HCT116 (cell line): ENCODE measurements at regions not wholly inside any gene's neighbourhood (a gene's known extent, or its start where the extent isn't known, plus 50 kb on each side); places are given as distances from the start of the nearest gene placed in this dataset.

Source experiments
- ATAC-seq: fragments of 200-7000 bp; cut with Tn5 transposase; 2 replicates; pipeline ENCODE4 v1.9.1; 2020; ENCODE audit warnings: mild to moderate bottlenecking, moderate library complexity
- BruUV-seq: library from RNA; stranded (reverse); fragments of 400-500 nt; replicated peaks from 2 replicates; lab custom pipeline; 2021; lab: Mats Ljungman, UMichigan
- CTCF ChIA-PET: fragments of 300-600 bp; sonication (Branson Sonifier 250); formaldehyde crosslinking; loops from one replicate; lab custom pipeline; 2021; ENCODE audit warnings: antibody characterized with exemption; lab: Charles Lee
- POLR2A ChIA-PET: fragments of 300-600, 350-600 bp; sonication (Branson Sonifier 250); formaldehyde crosslinking; loops from one replicate; lab custom pipeline; 2021; ENCODE audit warnings: antibody characterized with exemption; lab: Charles Lee
- RAD21 ChIA-PET, 2 experiments: fragments of 300-600 bp; sonication (Branson Sonifier 250); formaldehyde crosslinking; loops; one replicate each; lab custom pipeline; 2023; ENCODE audit warnings: low total read pairs in 2 of 2; ENCODE audit not compliant: uncharacterized antibody in 2 of 2, unreplicated experiment in 2 of 2, low non-redundant PET in 1 of 2; lab: Charles Lee
- DNase-seq: peaks from one replicate; pipeline ENCODE4 v3.0.0-alpha.2; 2010; ENCODE audit warnings: low read depth, low spot score
- H2AFZ ChIP-seq: fragments of 200-600 bp; shearing (Covaris generic), sonication (generic); 2 replicates; pipeline ENCODE4 v1.6.1; 2017; ENCODE audit warnings: low read depth, mixed run types, mixed read lengths, antibody characterized with exemption, low read length; ENCODE audit not compliant: poor library complexity, severe bottlenecking
- H3K27ac ChIP-seq: 2 replicates; pipeline ENCODE4 v1.5.1; 2012; ENCODE audit warnings: low read depth, low read length
- H3K27me3 ChIP-seq: fragments of 200-600 bp; sonication (generic); 2 replicates; pipeline ENCODE4 v1.6.1; 2016; ENCODE audit warnings: mixed run types, low read length, mixed read lengths; ENCODE audit not compliant: insufficient read depth
- H3K36me3 ChIP-seq, 2 experiments: fragments of 200-500 bp in 1 of 2; fragments of 200-600 bp in 1 of 2; sonication (Bioruptor generic) in 1 of 2; sonication (generic) in 1 of 2; 2 replicates each; pipeline versions ENCODE4 v1.5.1 to v1.6.1; 2014 to 2016; ENCODE audit warnings: low read length in 2 of 2, inconsistent platforms in 1 of 2, mixed read lengths in 1 of 2, mixed run types in 1 of 2; ENCODE audit not compliant: insufficient read depth in 2 of 2, control insufficient read depth in 1 of 2
- H3K4me1 ChIP-seq, 2 experiments: fragments of 200-600 bp in 1 of 2; sonication (generic) in 1 of 2; 2 replicates each; pipeline versions ENCODE4 v1.5.1 to v1.6.1; 2012 to 2017; ENCODE audit warnings: low read length in 2 of 2, inconsistent platforms in 1 of 2, mild to moderate bottlenecking in 1 of 2, mixed read lengths in 1 of 2, mixed run types in 1 of 2, moderate library complexity in 1 of 2; ENCODE audit not compliant: insufficient read depth in 2 of 2, control insufficient read depth in 1 of 2
- H3K4me2 ChIP-seq: fragments of 200-600 bp; sonication (generic); 2 replicates; pipeline ENCODE4 v1.6.1; 2017; ENCODE audit warnings: mixed run types, low read length, mixed read lengths
- H3K4me3 ChIP-seq, 2 experiments: fragments of 200-600 bp in 1 of 2; sonication (generic) in 1 of 2; replicated peaks in 1 of 2; 2 replicates each; pipeline ENCODE4 v1.5.1; 2011 to 2016; ENCODE audit warnings: low read length in 2 of 2, control low read depth in 1 of 2, low read depth in 1 of 2, mild to moderate bottlenecking in 1 of 2, mixed read lengths in 1 of 2, mixed run types in 1 of 2
- H3K79me2 ChIP-seq: fragments of 200-600 bp; sonication (generic); 2 replicates; pipeline ENCODE4 v1.6.1; 2017; ENCODE audit warnings: mild to moderate bottlenecking, mixed run types, low read length, moderate library complexity, mixed read lengths; ENCODE audit not compliant: insufficient read depth
- H3K9ac ChIP-seq: fragments of 200-600 bp; sonication (generic); 2 replicates; pipeline ENCODE4 v1.6.1; 2016; ENCODE audit warnings: low read length, mixed read lengths
- H3K9me2 ChIP-seq: fragments of 200-600 bp; sonication (generic), shearing (Covaris generic); 2 replicates; pipeline ENCODE4 v1.6.1; 2017; ENCODE audit warnings: mixed run types, mild to moderate bottlenecking, moderate library complexity; ENCODE audit not compliant: insufficient read depth
- H3K9me3 ChIP-seq, 2 experiments: fragments of 200-500 bp in 1 of 2; fragments of 200-600 bp in 1 of 2; sonication (Bioruptor generic) in 1 of 2; sonication (generic) in 1 of 2; 2 replicates each; pipeline ENCODE4 v1.6.1; 2014 to 2017; ENCODE audit warnings: low read length in 2 of 2, mixed read lengths in 2 of 2, inconsistent platforms in 1 of 2, low read depth in 1 of 2, mild to moderate bottlenecking in 1 of 2, mixed run types in 1 of 2, moderate library complexity in 1 of 2; ENCODE audit not compliant: control insufficient read depth in 1 of 2, insufficient read depth in 1 of 2
- H4K20me1 ChIP-seq: fragments of 200-600 bp; sonication (generic), shearing (Covaris generic); 2 replicates; pipeline ENCODE4 v1.6.1; 2017; ENCODE audit warnings: mixed run types, mild to moderate bottlenecking, moderate library complexity; ENCODE audit not compliant: insufficient read depth
- ATF3 ChIP-seq: IDR thresholded peaks from 2 replicates; pipeline ENCODE4 v1.6.1; 2012
- EGR1 ChIP-seq: IDR thresholded peaks from 2 replicates; pipeline ENCODE4 v1.6.1; 2012; ENCODE audit warnings: low read depth
- JUND ChIP-seq: IDR thresholded peaks from 2 replicates; pipeline ENCODE4 v1.6.1; 2012
- MAX ChIP-seq: IDR thresholded peaks from 2 replicates; pipeline ENCODE4 v1.6.1; 2012
- REST ChIP-seq: IDR thresholded peaks from 2 replicates; pipeline ENCODE4 v1.6.1; 2012; ENCODE audit warnings: low read depth
- YY1 ChIP-seq: IDR thresholded peaks from 2 replicates; pipeline ENCODE4 v1.6.1; 2011; ENCODE audit warnings: low read length, low read depth, moderate library complexity, mild to moderate bottlenecking; ENCODE audit not compliant: insufficient replicate concordance; ENCODE audit errors: extremely low read depth
- intact Hi-C: fragments of 100-400 bp; cut with micrococcal nuclease; formaldehyde crosslinking; loops from 2 replicates; pipeline ENCODE4 v1.10.0; 2022

GRCh38 chr11:92061456-92062062 is 163.1 kb upstream of the FAT3 start:
- ChIA-PET POLR2A (no interaction called here), CTCF (no interaction called here), RAD21 (no interaction called here)
- no peaks in the 10 kb centered on the region for H3K36me3 ChIP-seq
- ATAC-seq: no peak
- H4K20me1 ChIP-seq: no peaks in the 10 kb centered on the region
- H3K27ac ChIP-seq: no peak overlapping the region
- no peaks in the 10 kb centered on the region for H3K27me3 ChIP-seq
- no peaks in the 10 kb centered on the region for H3K9me2 ChIP-seq
- no peak for DNase-seq
- no peak overlapping the region for H3K9ac ChIP-seq
- intact Hi-C loops: no loop called here
- H3K79me2 ChIP-seq: no peaks in the 10 kb centered on the region
- H3K4me2 ChIP-seq: no peak overlapping the region
- no peak overlapping the region for H2AFZ ChIP-seq
- no peak overlapping the region for H3K4me3 ChIP-seq
- no peaks in the 10 kb centered on the region for H3K4me1 ChIP-seq
- BruUV-seq: no TSS peak
- H3K9me3 ChIP-seq: peaks cover 3 to 23% of the 10 kb centered on the region in 2 experiments; a peak in 2 of 4 replicates
- no peak for TF ChIP-seq REST
- no peak for TF ChIP-seq EGR1
- no peak for TF ChIP-seq MAX
- TF ChIP-seq ATF3: no peak
- TF ChIP-seq YY1: no peak
- TF ChIP-seq JUND: no peak
